ENCODE measurements at regions not wholly inside any gene's neighbourhood (a gene's known extent, or its start where the extent isn't known, plus 50 kb on each side); places are given as distances from the start of the nearest gene placed in this dataset.

DNA sequence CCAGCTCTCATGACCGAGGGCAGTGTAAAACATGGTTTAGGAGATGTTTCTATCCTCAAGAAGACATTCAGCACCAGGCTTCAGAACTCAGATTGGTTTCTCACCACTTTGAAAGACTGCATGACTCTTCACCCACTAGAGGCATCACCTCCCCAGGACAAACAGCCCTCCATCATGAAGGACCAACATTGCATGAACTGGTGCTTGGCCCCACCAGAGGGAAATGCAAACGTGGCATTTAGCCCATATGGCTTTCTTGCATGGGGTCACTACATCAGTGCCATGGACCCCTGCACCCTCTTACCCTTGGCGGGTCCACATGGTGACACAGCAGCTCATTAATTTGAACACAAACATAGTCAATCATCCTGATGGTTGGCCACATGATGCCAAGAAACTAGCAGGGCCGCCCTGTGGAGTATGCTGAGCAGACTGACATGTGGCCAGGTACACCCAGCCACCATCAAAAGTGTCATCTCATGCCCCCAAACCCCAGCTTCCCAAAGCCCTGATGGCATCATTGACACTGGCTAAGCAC lies 129.5 kb upstream of the FSTL4 start:
- Histone ChIP-seq H3K4me1 (ENCODE audit: control insufficient read depth, insufficient read depth, low read length) (no peaks in the 10 kb centered on the region), H3K9me3 (ENCODE audit: control insufficient read depth, low read depth, low read length) (no peaks in the 10 kb centered on the region), H3K36me3 (ENCODE audit: control insufficient read depth, insufficient read depth, low read length) (no peaks in the 10 kb centered on the region), H3K4me3 (ENCODE audit: low read length) (no peak overlapping the region), H3K27ac (ENCODE audit: low read length) (no peak overlapping the region), H3K27me3 (ENCODE audit: control insufficient read depth, insufficient read depth, low read length) (peaks cover 7% of the 10 kb centered on the region)
- WGBS (ENCODE audit: insufficient coverage, low lambda C conversion rate) = no CpG with 5 or more reads among the region's 4 CpGs
- no peak for DNase-seq

GRCh38 chr5:133741396-133741795 lies 129.1 kb upstream of the FSTL4 start:
- H3K27ac ChIP-seq (ENCODE audit: low read length) = no peak overlapping the region
- no peaks in the 10 kb centered on the region for H3K4me1 ChIP-seq (ENCODE audit: control insufficient read depth, insufficient read depth, low read length)
- no peaks in the 10 kb centered on the region for H3K9me3 ChIP-seq (ENCODE audit: control insufficient read depth, low read depth, low read length)
- WGBS (ENCODE audit: insufficient coverage, low lambda C conversion rate) = no CpG with 5 or more reads among the region's 4 CpGs
- no peak for DNase-seq
- H3K4me3 ChIP-seq (ENCODE audit: low read length) = no peak overlapping the region
- no peaks in the 10 kb centered on the region for H3K36me3 ChIP-seq (ENCODE audit: control insufficient read depth, insufficient read depth, low read length)
- peaks cover 7% of the 10 kb centered on the region for H3K27me3 ChIP-seq (ENCODE audit: control insufficient read depth, insufficient read depth, low read length)

GRCh38 chr5:133739181-133739780 lies 126.9 kb upstream of the FSTL4 start:
- H3K36me3 ChIP-seq (ENCODE audit: control insufficient read depth, insufficient read depth, low read length) = no peaks in the 10 kb centered on the region

GRCh38 chr5:133738271-133738670 lies 125.9 kb upstream of the FSTL4 start:
- DNase-seq = no peak
- Histone ChIP-seq H3K4me3 (ENCODE audit: low read length) (no peak overlapping the region), H3K36me3 (ENCODE audit: control insufficient read depth, insufficient read depth, low read length) (no peaks in the 10 kb centered on the region), H3K4me1 (ENCODE audit: control insufficient read depth, insufficient read depth, low read length) (no peaks in the 10 kb centered on the region), H3K27me3 (ENCODE audit: control insufficient read depth, insufficient read depth, low read length) (peaks cover 3% of the 10 kb centered on the region), H3K9me3 (ENCODE audit: control insufficient read depth, low read depth, low read length) (no peaks in the 10 kb centered on the region), H3K27ac (ENCODE audit: low read length) (no peak overlapping the region)
- no CpG with 5 or more reads among the region's 4 CpGs for WGBS (ENCODE audit: insufficient coverage, low lambda C conversion rate)

More at GRCh38 chr5:133739181-133739780, 126.9 kb upstream of the FSTL4 start:
- Histone ChIP-seq H3K4me1 (ENCODE audit: control insufficient read depth, insufficient read depth, low read length) (no peaks in the 10 kb centered on the region), H3K9me3 (ENCODE audit: control insufficient read depth, low read depth, low read length) (no peaks in the 10 kb centered on the region), H3K4me3 (ENCODE audit: low read length) (no peak overlapping the region), H3K27me3 (ENCODE audit: control insufficient read depth, insufficient read depth, low read length) (peaks cover 7% of the 10 kb centered on the region), H3K27ac (ENCODE audit: low read length) (no peak overlapping the region)
- DNase-seq = no peak
- WGBS (ENCODE audit: insufficient coverage, low lambda C conversion rate) = no CpG with 5 or more reads among the region's 10 CpGs

DNA sequence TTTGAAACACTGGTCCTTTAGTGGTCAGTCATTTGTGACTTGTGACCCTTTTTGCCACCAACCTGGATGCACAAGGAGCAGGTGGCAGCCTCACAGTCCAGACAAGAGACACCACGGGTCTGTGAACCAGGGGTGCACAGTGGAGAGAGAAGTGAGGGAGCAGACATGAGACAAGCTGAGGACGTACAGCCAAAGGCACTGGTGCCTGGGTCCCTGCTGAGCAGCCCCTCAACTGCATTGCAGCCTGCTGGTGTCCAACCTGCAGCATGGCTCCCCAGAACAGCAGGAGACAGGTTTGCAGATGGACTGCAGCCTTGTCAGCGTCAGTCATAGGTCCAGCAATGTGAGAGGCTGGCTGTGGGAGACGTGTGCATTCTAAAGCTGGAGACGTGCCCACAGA lies 124.2 kb upstream of the FSTL4 start:
- Histone ChIP-seq H3K9me3 (ENCODE audit: control insufficient read depth, low read depth, low read length) (no peaks in the 10 kb centered on the region), H3K4me1 (ENCODE audit: control insufficient read depth, insufficient read depth, low read length) (no peaks in the 10 kb centered on the region), H3K27me3 (ENCODE audit: control insufficient read depth, insufficient read depth, low read length) (no peaks in the 10 kb centered on the region), H3K4me3 (ENCODE audit: low read length) (no peak overlapping the region), H3K27ac (ENCODE audit: low read length) (no peak overlapping the region), H3K36me3 (ENCODE audit: control insufficient read depth, insufficient read depth, low read length) (no peaks in the 10 kb centered on the region)
- DNase-seq = no peak
- WGBS (ENCODE audit: insufficient coverage, low lambda C conversion rate) = no CpG with 5 or more reads among the region's 5 CpGs

GRCh38 chr5:133735346-133735745 lies 123.0 kb upstream of the FSTL4 start:
- WGBS (ENCODE audit: insufficient coverage, low lambda C conversion rate) = 17% methylated on average over 1 of the region's 9 CpGs

DNA sequence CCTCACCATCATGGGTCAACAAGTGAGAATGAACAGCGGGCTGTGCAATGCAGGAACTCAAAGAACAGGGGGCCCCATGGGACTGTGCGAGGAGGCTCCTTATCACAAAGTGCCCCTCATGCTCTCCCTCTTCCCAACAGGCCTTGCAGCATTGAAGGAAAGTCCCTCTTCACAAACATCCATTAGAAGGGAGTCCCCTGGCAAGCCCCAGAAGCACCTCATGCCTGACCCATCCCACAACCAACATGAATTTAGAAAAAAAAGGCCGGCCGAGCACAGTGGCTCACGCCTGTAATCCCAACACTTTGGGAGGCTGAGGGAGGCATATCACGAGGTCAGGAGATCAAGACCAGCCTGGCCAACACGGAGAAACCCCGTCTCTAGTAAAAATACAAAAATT lies 122.6 kb upstream of the FSTL4 start:
- H3K9me3 ChIP-seq (ENCODE audit: control insufficient read depth, low read depth, low read length) = no peaks in the 10 kb centered on the region
- H3K4me1 ChIP-seq (ENCODE audit: control insufficient read depth, insufficient read depth, low read length) = no peaks in the 10 kb centered on the region
- WGBS (ENCODE audit: insufficient coverage, low lambda C conversion rate) = no CpG with 5 or more reads among the region's 8 CpGs
- H3K27ac ChIP-seq (ENCODE audit: low read length) = no peak overlapping the region
- H3K27me3 ChIP-seq (ENCODE audit: control insufficient read depth, insufficient read depth, low read length) = no peaks in the 10 kb centered on the region
- no peaks in the 10 kb centered on the region for H3K36me3 ChIP-seq (ENCODE audit: control insufficient read depth, insufficient read depth, low read length)
- H3K4me3 ChIP-seq (ENCODE audit: low read length) = no peak overlapping the region
- DNase-seq = no peak

More at GRCh38 chr5:133735346-133735745, 123.0 kb upstream of the FSTL4 start:
- no peak overlapping the region for H3K27ac ChIP-seq (ENCODE audit: low read length)
- H3K4me3 ChIP-seq (ENCODE audit: low read length) = no peak overlapping the region
- no peaks in the 10 kb centered on the region for H3K4me1 ChIP-seq (ENCODE audit: control insufficient read depth, insufficient read depth, low read length)
- no peaks in the 10 kb centered on the region for H3K36me3 ChIP-seq (ENCODE audit: control insufficient read depth, insufficient read depth, low read length)
- no peaks in the 10 kb centered on the region for H3K9me3 ChIP-seq (ENCODE audit: control insufficient read depth, low read depth, low read length)
- no peak for DNase-seq
- no peaks in the 10 kb centered on the region for H3K27me3 ChIP-seq (ENCODE audit: control insufficient read depth, insufficient read depth, low read length)

DNA sequence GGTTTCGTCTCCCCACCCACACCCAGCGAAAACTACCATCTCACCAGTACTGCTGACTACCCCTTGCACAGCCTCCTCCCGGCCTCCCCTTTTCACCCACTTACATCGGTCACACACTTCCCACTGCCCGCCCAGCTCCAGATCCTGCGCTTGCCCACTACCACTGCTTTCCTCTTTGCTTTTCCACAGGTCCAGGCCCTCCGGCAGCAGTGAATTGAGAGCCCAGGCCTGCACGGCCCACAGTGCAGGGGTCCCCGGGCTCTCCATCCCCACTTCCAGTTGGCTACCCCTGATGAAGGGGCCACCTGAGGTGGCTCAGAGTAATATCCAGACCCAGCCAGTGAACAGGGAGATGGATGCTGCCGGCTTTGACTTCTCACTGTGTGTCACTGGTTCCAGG lies 120.2 kb upstream of the FSTL4 start:
- DNase-seq = no peak
- 93% methylated on average over 2 of the region's 10 CpGs for WGBS (ENCODE audit: insufficient coverage, low lambda C conversion rate)
- H3K4me1 ChIP-seq (ENCODE audit: control insufficient read depth, insufficient read depth, low read length) = no peaks in the 10 kb centered on the region

GRCh38 chr5:133731951-133732350 lies 119.6 kb upstream of the FSTL4 start:
- Histone ChIP-seq H3K4me3 (ENCODE audit: low read length) (no peak overlapping the region), H3K27me3 (ENCODE audit: control insufficient read depth, insufficient read depth, low read length) (no peaks in the 10 kb centered on the region), H3K27ac (ENCODE audit: low read length) (no peak overlapping the region), H3K36me3 (ENCODE audit: control insufficient read depth, insufficient read depth, low read length) (no peaks in the 10 kb centered on the region), H3K4me1 (ENCODE audit: control insufficient read depth, insufficient read depth, low read length) (no peaks in the 10 kb centered on the region), H3K9me3 (ENCODE audit: control insufficient read depth, low read depth, low read length) (no peaks in the 10 kb centered on the region)
- WGBS (ENCODE audit: insufficient coverage, low lambda C conversion rate) = no CpG with 5 or more reads among the region's 3 CpGs
- DNase-seq = no peak

More for the DNA sequence above, 120.2 kb upstream of the FSTL4 start:
- Histone ChIP-seq H3K4me3 (ENCODE audit: low read length) (no peak overlapping the region), H3K9me3 (ENCODE audit: control insufficient read depth, low read depth, low read length) (no peaks in the 10 kb centered on the region), H3K36me3 (ENCODE audit: control insufficient read depth, insufficient read depth, low read length) (no peaks in the 10 kb centered on the region), H3K27ac (ENCODE audit: low read length) (no peak overlapping the region), H3K27me3 (ENCODE audit: control insufficient read depth, insufficient read depth, low read length) (no peaks in the 10 kb centered on the region)

DNA sequence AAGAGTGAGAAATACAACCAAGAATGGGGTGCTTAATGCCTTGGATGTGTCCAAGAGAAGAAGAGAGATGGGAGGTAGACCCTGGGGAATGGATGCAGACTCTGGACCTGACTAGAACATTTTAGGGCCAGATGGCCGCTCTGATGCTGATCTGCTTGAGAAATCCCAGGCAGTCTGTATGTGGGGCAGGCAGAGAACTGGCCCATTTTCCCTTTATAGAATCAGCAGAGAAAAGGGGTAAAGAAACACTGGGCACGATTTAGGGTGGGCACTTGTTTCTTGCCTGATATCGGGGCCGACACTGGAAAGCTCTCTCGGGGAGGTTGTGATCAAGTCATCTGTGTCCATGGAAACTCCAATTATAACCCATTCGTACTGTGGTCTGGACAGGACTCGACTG lies 118.5 kb upstream of the FSTL4 start:
- WGBS (ENCODE audit: insufficient coverage, low lambda C conversion rate) = no CpG with 5 or more reads among the region's 7 CpGs
- Histone ChIP-seq H3K36me3 (ENCODE audit: control insufficient read depth, insufficient read depth, low read length) (no peaks in the 10 kb centered on the region), H3K9me3 (ENCODE audit: control insufficient read depth, low read depth, low read length) (no peaks in the 10 kb centered on the region), H3K27me3 (ENCODE audit: control insufficient read depth, insufficient read depth, low read length) (peaks cover 2% of the 10 kb centered on the region), H3K4me3 (ENCODE audit: low read length) (no peak overlapping the region), H3K27ac (ENCODE audit: low read length) (no peak overlapping the region), H3K4me1 (ENCODE audit: control insufficient read depth, insufficient read depth, low read length) (no peaks in the 10 kb centered on the region)
- DNase-seq = no peak

- H3K4me1 ChIP-seq (ENCODE audit: control insufficient read depth, insufficient read depth, low read length) = no peaks in the 10 kb centered on the region
- H3K27me3 ChIP-seq (ENCODE audit: control insufficient read depth, insufficient read depth, low read length) = peaks cover 2% of the 10 kb centered on the region
- no peaks in the 10 kb centered on the region for H3K36me3 ChIP-seq (ENCODE audit: control insufficient read depth, insufficient read depth, low read length)
- no peak overlapping the region for H3K4me3 ChIP-seq (ENCODE audit: low read length)
- no CpG with 5 or more reads among the region's 6 CpGs for WGBS (ENCODE audit: insufficient coverage, low lambda C conversion rate)
- no peaks in the 10 kb centered on the region for H3K9me3 ChIP-seq (ENCODE audit: control insufficient read depth, low read depth, low read length)
- no peak overlapping the region for H3K27ac ChIP-seq (ENCODE audit: low read length)
- no peak for DNase-seq
These were observed 118.0 kb upstream of the FSTL4 start for GRCh38 chr5:133730346-133730745.
